ENCODE measurements at regions not wholly inside any gene's neighbourhood (a gene's known extent, or its start where the extent isn't known, plus 50 kb on each side); places are given as distances from the start of the nearest gene placed in this dataset.
"Not testable (repeated sequence)": the region's sequence is repeated elsewhere in the genome, so short reads cannot be mapped to it uniquely, and the experiment has no call there.

DNA sequence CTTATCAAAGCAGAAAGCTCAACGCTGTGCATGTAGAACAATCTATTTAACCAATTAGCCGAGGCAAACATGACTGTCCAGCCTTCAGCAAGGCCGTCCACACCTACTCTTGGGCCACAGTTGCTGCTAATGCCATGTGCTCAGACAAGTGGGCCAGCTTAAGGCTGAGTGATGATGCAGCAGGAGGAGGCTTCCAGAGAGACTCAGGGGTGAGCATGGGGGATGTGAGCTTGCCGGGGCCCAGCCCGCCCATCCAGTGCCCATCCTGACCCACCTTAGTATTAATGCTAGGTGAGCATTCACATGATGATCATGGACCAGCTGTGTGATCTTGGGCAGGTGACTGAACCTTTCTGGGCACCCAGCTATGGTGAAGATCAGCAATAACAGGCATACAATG is 150.1 kb downstream of the TPRA1 start:
- no peak for DNase-seq (ENCODE audit: low spot score)

DNA sequence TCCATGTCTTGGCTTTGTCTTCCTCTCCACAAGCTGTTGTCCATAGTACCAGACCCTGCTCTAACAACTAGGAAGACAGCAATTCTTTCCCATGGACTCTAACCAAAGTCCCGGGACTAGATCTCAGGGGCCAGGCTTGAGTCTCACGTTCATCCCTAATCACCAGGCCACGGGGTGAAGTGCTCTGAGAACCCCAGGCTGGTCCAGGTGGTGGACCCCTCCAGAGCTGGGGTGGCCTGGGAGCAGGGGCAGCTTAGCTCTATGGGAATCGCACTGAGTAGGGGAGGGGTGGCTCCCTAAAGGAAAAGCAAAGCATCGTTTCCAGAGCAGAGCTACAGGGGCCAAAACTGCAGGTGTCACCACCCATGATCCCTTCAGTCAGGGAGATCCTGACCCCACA is 150.9 kb downstream of the TPRA1 start:
- FAIRE-seq (no peak), DNase-seq (ENCODE audit: low spot score) (no peak)

More for the DNA sequence above, 150.1 kb downstream of the TPRA1 start:
- no peak for FAIRE-seq

DNA sequence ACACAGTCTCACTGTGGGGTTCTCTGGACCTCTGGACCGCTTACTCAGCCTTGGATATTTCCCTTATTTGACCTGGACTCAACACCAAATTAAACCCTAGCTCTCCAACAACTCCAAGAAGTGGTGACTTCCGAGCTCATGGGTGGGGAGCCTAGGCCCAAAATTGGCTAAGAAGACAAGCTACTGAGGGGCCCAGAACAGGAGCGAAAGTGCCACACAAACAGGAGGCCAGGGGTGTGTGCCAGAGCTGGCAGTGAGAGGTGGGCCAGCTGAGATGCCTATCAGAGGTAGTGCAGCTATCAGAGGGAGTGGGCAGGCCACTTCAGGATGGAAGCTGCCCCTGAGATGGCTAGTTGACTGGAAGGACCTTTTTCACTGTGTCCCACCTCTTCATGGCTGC is 151.1 kb upstream of the PRR20G start:
- FAIRE-seq, result no peak
- DNase-seq (ENCODE audit: low spot score), result no peak

DNA sequence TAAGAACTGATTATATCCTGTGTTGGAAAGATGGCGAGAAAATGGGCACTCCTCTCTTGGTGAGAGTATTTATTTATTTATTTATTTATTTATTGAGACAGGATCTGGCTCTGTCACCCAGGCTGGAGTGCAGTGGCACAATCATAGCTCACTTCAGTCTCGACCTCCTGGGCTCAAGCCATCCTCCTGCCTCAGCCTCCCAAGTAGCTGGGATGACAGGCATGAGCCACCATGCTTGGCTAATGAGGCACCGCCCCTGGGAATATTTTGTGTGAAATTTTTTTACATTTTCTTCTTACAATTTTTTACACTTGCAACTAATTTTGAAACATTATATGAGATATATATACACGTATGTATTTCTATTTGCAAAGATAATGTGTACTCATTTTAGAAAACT is 150.5 kb upstream of the PRR20G start:
- DNase-seq (ENCODE audit: low spot score), result no peak
- FAIRE-seq, result no peak

DNA sequence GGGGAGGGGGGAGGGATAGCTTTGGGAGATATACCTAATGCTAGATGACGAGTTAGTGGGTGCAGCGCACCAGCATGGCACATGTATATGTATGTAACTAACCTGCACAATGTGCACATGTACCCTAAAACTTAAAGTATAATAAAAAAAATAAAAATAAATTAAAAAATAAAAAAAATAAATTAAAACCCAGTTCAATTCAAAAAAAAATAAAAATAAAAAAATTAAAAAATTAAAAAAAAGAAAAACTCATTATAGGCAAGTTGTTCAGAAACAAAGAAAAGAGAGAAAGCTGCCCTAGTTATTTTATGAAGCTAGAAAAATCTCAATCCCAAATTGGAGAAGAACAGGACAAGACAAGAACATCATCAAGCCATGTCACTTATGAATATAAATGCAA is 147.5 kb upstream of the PRR20G start:
- FAIRE-seq; DNase-seq (ENCODE audit: low spot score): not testable (repeated sequence)

DNA sequence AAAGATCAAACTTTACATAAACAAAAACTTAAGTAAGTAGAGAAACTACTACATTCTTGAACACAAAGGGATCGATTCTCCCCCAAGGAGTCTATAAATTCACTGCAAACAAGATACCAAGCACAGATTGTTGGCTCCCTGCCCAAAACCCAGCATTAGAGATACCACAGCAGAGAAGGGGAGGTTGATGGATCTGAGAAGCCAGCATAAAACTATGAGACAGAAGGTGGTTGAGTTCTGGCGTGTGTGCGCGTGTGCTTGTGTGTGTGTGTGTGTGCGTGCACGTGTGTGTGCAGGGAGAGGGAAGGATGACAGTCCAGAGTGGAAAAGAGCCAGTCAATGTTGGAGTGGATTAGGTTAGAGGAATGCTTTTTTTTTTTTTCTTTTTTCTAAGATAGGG is 143.2 kb upstream of the PRR20G start:
- FAIRE-seq (no peak), DNase-seq (ENCODE audit: low spot score) (no peak)

DNA sequence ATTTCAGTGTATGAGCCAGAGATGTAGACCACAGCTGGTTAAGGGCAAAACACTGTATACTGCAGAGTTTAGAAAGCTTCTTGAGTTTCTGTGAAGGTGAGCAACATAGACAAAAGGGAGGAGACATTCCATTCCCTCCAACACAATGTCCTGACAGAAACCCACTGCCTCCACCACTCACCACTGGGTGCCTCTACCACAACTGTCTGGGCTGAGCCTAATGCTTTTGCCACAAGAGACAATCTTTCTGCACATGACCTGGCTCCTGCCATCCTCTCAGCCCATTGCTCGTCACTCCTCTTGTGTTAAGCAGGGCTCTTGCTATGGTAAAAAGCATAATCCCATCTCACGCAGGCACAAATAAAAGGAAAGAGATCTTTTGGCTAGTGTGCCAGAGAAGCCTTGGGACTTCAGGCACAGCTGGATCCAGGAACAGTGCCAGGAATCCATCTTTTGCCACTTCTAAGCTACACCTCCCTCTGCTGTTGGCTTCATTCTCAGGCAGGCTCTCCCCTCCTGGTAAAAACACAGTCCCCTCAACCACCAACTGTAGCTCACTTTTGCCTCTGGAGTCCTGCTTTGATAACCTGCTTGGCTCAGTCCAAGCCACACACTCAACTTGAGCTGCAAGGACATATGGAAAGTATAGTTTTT is 140.6 kb upstream of the PRR20G start:
- no peak for DNase-seq (ENCODE audit: low spot score)
- no peak for FAIRE-seq

DNA sequence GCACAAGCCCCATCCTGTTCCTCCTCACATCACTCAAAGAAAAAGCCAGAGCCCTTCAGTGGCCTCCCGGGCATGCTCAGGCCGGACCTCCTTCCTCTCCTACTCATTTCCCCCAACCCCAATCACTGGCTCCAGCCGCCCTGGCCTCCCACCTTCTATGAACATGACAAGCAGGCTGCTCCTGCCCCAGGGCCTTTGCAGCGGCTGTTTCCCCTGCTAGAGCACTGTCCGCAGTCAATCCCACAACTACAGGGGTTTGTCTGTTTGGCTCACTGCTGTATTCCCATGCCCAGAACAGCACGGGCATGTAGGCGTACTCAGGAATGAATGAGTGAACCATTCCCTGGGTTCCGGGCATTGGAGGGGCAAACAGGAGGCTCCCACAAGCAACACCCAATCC is 139.8 kb upstream of the PRR20G start:
- FAIRE-seq (no peak), DNase-seq (ENCODE audit: low spot score) (no peak)

DNA sequence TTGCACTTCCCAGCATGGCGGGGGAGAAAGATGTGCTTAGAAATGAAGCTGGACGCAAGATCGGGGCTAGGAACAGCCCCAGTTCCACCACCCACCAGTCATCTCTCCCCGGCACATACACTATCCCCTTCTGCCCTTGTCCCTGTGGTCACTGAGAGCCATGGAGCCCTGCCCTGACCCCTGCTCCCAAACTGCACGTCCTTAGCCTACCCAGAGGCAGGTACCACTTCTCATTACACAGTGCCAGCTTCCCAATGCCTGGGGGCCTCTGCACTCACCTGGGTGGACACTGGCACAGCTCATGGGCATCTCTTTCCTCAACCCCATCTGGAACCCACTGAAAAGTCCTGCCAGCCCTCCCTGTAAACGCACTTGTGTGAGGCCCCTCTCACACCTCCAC is 139.3 kb upstream of the PRR20G start:
- DNase-seq (ENCODE audit: low spot score), result no peak
- FAIRE-seq, result no peak

DNA sequence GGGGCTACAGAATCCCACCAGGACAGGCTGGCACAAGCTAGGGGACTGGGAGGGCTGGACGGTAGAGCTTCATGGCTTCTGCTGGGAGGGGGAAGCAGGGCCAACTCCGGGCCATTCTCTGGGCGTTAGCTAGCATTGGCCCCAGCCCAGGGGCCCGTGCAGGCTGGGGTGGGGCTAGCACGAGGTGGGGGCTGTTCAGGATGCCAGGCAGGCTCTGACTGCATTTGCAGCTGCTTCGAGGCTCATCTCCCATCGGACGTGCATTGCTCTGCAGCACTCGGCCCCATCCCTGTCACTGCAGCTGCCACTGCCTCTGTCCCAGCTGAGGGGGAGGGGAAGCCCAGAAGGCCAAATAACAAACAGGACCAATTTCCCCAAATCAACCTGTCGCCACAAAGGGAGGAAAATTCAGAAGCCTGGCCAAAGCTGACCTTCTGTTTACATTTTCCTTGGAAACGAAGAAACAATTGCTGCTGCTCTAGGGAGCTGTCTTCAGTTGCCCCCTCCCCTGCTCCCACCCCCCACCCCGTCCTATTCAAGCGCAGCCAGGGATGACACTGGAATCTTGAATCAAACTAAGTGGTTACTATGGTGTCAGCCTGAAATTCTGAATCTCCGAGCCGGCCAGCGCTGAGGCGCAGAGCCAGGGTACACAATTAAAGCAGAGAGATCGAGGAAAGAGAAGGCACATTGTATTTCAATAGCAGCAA is 138.8 kb upstream of the PRR20G start:
- DNase-seq (ENCODE audit: low spot score) (no peak), FAIRE-seq (no peak)

DNA sequence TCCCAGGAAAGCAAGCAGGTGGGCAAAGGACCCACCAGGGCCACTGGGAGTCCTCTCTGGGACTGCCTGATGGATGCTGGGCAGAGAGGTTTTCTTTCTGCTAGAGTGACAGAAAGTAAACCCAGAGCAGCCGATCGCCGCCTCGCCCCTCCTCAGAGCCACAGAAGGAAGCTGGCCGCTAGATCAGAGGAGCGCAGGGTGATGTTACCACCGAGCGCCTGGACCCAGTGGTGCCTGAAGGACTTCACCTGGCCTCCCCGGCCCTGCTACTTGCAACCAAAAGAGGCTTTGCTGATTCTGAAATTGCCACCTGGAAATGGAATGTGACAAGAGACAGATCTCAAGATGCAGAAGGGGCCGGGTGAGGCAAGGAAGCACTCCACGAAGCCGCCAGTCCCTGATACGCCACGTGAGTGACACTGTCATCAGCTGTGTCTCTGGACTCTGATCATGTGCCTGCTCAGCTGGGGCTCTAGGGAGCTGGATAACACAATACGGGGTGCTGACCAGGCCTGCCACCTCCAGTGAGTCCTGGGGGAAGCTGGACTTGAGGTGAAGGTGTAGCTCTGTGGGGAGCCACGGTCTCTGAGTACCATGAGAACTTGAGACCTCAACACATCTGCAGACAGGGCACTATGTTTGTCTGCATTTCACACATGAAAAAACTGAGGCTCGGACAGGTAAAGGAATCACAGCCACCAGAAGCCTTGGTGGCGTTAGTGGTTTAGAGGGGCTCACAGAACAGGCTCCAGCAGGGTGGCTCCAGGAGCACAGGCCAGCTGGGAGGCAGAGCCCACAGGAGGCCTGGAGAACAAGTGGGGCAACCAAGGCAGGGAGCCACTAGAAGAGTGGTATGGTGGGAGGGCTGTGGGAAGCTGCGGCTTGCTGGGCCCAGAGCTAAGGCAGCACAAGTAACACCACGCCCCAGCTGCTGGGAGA is 137.9 kb upstream of the PRR20G start:
- no peak for DNase-seq (ENCODE audit: low spot score)
- FAIRE-seq, result no peak

DNA sequence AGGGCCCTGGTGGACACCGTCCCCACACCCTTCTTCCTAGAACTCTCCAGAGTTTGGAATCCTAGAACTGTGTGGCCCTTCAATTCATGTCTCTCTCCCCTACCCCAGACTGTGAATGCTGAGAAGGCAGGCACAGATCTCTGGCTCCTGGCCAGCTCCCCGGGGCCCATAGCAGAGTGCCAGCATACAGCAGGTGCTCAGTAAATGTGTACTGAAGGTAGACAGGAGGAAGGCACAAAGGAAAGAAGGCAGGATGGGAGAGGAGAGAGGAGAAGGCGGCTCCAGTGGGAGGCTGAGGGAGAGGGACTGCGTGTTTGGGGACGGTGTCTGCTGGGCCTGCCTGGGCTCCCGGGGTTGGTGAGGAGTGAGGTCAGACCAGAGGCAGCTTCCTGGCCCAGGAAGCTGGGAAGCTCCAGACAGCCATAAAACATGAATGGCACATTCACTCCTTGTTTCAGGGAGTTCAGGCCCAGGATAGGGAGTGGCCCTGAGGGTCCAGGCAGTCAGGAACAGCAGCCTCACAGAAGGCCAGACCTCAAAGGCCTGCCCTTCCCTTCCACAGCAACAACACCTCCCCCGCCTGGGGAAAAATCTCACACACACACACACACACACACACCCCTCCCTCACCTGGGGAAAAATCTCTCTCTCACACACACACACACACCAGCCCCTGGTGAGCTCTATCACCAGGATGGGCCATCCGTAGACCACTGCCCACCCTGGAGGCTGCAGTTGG is 137.1 kb upstream of the PRR20G start:
- FAIRE-seq (no peak), DNase-seq (ENCODE audit: low spot score) (no peak)

DNA sequence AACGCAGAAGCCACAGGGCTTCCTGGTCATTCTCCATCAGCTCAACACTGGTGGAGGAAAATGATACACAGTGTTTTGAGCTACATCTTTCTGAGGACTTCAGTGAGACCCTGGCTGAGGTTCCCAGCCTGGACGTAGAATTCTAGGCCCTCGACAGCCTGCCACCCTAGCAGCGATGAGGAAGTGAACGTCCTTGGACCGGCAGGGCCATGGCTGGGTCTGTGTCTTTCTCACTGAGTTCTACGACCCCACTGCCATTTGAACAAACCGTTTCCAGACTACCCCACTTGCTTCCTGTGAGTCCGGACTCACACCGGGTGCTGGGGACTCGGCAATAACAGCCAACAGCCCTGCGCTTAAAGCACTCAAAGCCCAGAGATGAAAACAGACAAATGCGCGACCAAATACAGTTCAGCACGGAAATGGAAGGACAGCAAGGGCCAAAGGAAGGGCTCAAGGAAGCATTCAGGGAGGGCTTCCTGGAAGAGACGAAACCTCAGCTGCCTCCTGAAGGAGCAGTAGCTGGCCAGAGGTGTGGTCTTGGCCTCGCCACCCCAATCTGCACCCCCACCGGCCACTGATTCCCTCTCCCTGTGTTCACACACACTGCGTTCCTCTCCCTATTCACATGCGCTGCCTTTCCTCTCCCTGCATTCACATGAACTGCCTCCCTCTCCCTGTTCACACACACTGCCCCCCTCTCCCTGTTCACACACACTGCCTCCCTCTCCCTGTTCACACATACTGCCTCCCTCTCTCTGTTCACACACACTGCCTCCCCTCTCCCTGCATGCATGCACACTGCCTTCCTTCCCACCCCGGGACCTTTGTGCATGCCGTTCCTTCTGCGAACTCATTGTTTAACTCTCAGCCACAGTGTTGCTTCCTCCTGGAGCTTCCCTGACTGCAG is 136.3 kb upstream of the PRR20G start:
- no peak for DNase-seq (ENCODE audit: low spot score)
- FAIRE-seq, result no peak

DNA sequence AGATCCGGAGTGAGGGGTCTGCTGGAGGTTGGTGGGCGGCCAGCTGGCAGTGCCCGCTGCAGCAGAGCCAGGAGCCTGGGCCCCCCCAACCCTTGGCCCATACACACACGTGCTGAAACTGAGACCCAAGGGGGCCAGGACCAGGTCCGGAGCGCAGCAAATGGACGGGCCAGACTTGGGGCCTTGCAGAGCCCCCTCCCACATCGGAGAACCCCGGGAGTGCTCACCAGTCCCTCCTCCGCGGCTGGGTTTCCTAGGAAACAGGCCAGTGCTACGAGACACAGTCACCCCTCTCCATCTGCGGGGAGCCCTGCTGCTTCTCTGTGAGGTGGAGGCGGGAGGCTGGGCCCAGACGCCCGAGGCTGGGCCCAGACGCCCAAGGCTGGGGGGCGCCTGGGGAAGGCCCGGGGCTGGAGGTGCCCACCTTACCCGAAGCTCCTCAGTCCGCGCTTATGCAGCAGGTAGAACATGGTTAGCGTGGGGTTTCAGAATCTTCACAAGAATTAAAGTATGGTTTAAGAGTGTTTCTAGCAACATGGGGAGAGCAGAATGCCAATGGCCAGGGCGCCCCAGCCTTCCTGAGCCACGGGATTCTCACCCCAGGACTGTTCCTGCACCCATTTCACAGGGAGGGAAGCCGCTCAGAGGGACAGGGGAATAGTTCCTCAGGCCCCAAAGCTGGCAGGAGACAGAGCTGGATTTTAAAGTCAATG is 135.0 kb upstream of the PRR20G start:
- DNase-seq (ENCODE audit: low spot score), result no peak
- no peak for FAIRE-seq

DNA sequence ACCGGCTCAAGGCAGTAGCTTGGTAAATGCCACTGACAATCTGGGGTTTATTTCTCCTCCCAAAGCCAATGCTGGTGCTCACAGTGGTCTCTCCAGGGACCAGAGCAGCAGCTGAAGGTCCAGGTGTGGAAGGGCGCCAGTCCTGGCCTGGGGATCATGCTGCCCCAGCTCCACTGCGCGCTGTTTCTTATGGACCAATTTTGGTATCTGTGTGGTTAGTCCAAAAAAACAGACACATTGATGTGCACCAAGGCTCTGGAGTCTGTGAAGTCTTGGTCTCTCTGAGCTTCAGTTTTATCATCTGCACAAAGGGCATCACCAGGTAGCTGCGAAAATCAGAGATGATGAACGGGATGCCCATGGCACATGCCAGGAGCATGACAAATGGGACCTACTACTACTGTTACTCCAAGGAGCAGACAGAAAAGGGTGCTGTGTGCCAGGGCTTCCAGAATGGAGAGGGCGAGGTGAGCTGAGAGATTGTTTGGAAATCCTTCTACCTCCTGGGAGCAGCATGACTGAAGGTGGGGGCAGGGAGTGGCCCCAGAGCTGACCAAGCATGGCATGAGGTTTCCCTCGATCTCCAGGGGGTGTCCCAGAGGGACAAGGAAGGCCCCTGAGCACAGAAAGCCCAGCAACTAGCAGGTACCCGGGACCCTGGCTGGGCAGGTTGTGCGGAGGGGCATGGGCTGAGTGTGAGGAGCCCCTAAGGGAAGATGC is 134.3 kb upstream of the PRR20G start:
- FAIRE-seq (no peak), DNase-seq (ENCODE audit: low spot score) (no peak)

DNA sequence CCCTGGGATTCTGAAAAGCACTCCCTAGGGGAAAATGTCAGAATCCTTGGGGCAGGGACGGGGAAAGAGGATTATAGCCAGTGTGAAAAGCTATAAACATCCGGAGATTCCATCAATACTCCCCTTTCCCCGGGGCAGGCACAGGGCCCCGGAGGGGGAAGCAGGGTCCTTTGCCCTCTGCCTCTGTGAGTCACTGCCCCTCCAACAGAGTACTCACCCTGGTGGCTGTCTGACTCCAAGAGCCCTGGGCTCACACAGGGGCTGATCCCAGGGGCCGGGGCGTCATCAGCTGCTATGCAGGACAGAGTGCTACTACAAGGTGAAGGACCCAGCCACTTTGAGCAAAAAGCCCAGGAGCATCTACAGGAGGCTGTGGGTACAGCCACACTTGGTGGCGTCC is 133.0 kb upstream of the PRR20G start:
- FAIRE-seq (no peak), DNase-seq (ENCODE audit: low spot score) (no peak)

DNA sequence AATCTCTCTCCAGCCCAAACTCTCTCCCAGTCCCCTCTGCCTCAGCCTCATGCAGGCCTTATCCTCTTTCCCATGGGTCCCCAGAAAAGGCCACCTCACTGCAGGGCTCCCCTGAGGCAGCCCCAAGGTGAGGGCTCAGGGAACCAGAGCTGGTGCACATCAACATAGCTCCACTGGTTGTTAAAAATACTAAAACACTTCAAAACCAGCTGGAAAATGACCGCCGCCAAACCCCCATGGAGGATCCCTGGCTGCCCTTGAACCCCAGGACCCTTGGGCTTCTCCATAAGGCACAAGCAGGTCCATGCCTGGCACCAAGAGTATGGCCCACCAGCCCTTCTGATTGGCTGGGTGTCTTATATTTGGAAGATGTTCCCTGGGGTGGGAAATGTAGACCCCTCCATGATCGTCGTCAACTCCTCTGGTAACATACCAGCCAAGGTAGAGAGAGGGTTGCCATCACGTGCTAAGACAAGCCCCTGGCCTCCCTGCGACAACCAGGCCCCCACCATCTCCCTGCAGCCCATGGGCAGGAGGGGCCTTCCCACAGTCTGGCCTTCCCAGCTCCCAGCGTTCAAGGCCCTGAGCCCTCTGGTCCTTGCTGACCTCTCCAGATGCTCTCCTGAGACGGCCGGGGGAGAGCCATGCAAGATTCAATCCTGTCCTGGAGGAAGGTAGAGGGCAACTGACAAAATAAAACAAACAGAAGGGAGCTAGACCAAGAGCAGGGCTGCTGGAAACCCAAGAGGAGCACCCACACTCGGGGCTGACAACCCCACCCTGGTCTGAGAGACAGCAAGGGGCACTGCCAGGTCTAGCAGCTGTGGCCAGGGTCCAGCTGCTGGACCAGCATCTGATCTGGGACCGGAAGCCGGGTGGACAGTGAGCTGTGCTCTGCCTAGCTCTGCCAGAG is 132.1 kb upstream of the PRR20G start:
- DNase-seq (ENCODE audit: low spot score) (no peak), FAIRE-seq (no peak)

DNA sequence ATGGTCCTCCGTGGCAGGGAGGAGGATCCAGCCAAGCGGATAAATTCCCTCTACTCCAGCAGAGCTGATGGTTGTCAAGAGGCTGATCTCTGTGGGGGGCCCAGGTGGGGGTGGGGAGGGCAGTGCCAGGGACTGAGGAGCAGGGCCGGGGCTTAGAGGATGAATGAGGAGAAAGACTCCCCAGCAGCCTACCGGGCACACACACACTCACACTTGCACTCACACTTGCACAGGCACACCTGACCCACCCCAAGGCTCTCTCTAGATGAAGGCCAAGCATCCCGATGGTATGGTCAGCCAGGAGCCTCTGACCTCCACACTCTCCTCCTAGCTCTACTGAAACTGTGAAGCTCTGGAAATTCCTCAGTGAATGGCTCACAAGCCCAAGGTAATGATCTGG is 131.3 kb upstream of the PRR20G start:
- no peak for FAIRE-seq
- DNase-seq (ENCODE audit: low spot score), result no peak
